ENCODE measurements at regions not wholly inside any gene's neighbourhood (a gene's known extent, or its start where the extent isn't known, plus 50 kb on each side); places are given as distances from the start of the nearest gene placed in this dataset.

GRCh38 chr7:81842361-81842760 is 72.5 kb upstream of the HGF start:
- TF ChIP-seq EZH2phosphoT487 (IDR thresholded peaks at IDR 0.05; ENCODE audit: insufficient read depth, low read depth) = no peak
- TF ChIP-seq EZH2 (IDR thresholded peaks at IDR 0.05; ENCODE audit: insufficient read depth, poor library complexity, severe bottlenecking) = no peak
